Glutamatergic neuron (in vitro differentiated cells): ENCODE measurements at regions not wholly inside any gene's neighbourhood (a gene's known extent, or its start where the extent isn't known, plus 50 kb on each side); places are given as distances from the start of the nearest gene placed in this dataset.

Experiments used
- DNase-seq: peaks from one replicate; pipeline ENCODE4 v3.0.0; 2022
- H3K27ac Mint-ChIP-seq: one replicate; pipeline ENCODE4 v1.8.0; 2020; ENCODE audit warnings: mild to moderate bottlenecking, mixed read lengths, inconsistent platforms; ENCODE audit not compliant: unreplicated experiment
- H3K27me3 Mint-ChIP-seq: one replicate; pipeline ENCODE4 v1.8.0; 2020; ENCODE audit warnings: mild to moderate bottlenecking, moderate library complexity, mixed read lengths, inconsistent platforms; ENCODE audit not compliant: unreplicated experiment
- H3K36me3 Mint-ChIP-seq: one replicate; pipeline ENCODE4 v1.8.0; 2020; ENCODE audit warnings: mild to moderate bottlenecking, mixed read lengths, inconsistent platforms; ENCODE audit not compliant: unreplicated experiment
- H3K4me1 Mint-ChIP-seq: one replicate; pipeline ENCODE4 v1.8.0; 2020; ENCODE audit warnings: mild to moderate bottlenecking, low read depth, mixed read lengths, inconsistent platforms; ENCODE audit not compliant: unreplicated experiment
- H3K4me3 Mint-ChIP-seq: one replicate; pipeline ENCODE4 v1.8.0; 2020; ENCODE audit warnings: mild to moderate bottlenecking, mixed read lengths, inconsistent platforms; ENCODE audit not compliant: unreplicated experiment
- H3K9me3 Mint-ChIP-seq: one replicate; pipeline ENCODE4 v1.8.0; 2020; ENCODE audit warnings: mild to moderate bottlenecking, moderate library complexity, mixed read lengths, inconsistent platforms; ENCODE audit not compliant: unreplicated experiment
- TF ChIP-seq, protein P1 (sequence below): fragments of 200-600 bp; sonication (generic); IDR thresholded peaks from one replicate; pipeline ENCODE4 v1.5.0; 2021; ENCODE audit not compliant: partially characterized antibody, unreplicated experiment

DNA sequence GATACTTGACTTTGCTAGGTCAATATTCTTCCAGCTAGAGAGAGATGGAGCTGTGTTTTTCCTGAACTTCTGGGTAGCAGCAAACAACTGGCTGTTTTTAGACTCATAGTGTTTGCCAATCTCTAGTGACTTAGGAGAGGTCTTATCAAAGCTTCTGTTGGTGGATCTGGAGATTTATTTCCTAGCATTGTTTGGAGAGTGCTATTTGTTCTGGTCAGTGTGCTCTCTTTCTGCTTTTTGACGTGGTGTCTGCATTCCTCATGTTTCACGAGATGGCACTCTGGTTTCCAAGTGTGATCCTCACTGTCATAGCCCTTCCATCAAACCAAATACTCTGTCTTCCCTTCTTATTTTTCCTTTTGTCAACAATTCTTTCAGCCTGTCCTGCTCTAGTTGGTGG lies 88.6 kb upstream of the DAZL start:
- no peak for DNase-seq
- H3K27ac Mint-ChIP-seq, result no peak overlapping the region
- no peaks in the 10 kb centered on the region for H3K27me3 Mint-ChIP-seq
- TF ChIP-seq, protein P1, sequence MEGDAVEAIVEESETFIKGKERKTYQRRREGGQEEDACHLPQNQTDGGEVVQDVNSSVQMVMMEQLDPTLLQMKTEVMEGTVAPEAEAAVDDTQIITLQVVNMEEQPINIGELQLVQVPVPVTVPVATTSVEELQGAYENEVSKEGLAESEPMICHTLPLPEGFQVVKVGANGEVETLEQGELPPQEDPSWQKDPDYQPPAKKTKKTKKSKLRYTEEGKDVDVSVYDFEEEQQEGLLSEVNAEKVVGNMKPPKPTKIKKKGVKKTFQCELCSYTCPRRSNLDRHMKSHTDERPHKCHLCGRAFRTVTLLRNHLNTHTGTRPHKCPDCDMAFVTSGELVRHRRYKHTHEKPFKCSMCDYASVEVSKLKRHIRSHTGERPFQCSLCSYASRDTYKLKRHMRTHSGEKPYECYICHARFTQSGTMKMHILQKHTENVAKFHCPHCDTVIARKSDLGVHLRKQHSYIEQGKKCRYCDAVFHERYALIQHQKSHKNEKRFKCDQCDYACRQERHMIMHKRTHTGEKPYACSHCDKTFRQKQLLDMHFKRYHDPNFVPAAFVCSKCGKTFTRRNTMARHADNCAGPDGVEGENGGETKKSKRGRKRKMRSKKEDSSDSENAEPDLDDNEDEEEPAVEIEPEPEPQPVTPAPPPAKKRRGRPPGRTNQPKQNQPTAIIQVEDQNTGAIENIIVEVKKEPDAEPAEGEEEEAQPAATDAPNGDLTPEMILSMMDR, result no peak
- H3K4me1 Mint-ChIP-seq, result peaks cover 4% of the 10 kb centered on the region
- H3K36me3 Mint-ChIP-seq, result no peaks in the 10 kb centered on the region
- H3K9me3 Mint-ChIP-seq, result no peaks in the 10 kb centered on the region
- H3K4me3 Mint-ChIP-seq, result no peak overlapping the region

DNA sequence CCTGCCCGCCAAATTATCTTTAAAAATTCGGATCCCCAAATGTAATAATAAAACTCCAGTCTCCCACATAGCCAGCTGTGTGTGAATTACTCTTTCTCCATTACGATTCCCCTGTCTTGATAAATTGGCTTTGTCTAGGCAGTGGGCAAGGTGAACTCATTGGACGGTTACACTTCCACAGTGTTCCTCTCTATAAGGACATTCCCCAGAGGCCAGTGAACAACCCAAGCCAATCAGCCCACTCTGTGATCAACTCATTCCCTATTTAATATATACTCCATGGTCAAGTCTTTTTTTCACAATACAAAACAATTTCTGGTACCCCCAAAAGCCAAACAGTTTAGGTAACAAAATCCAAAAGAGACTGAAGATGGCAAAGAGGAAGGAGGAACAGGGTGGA lies 90.5 kb upstream of the DAZL start:
- H3K36me3 Mint-ChIP-seq, result no peaks in the 10 kb centered on the region
- H3K4me1 Mint-ChIP-seq, result peaks cover 4% of the 10 kb centered on the region
- H3K9me3 Mint-ChIP-seq, result no peaks in the 10 kb centered on the region
- H3K27me3 Mint-ChIP-seq, result no peaks in the 10 kb centered on the region
- H3K4me3 Mint-ChIP-seq, result no peak overlapping the region
- DNase-seq, result no peak
- TF ChIP-seq, protein P1, result no peak
- no peak overlapping the region for H3K27ac Mint-ChIP-seq

DNA sequence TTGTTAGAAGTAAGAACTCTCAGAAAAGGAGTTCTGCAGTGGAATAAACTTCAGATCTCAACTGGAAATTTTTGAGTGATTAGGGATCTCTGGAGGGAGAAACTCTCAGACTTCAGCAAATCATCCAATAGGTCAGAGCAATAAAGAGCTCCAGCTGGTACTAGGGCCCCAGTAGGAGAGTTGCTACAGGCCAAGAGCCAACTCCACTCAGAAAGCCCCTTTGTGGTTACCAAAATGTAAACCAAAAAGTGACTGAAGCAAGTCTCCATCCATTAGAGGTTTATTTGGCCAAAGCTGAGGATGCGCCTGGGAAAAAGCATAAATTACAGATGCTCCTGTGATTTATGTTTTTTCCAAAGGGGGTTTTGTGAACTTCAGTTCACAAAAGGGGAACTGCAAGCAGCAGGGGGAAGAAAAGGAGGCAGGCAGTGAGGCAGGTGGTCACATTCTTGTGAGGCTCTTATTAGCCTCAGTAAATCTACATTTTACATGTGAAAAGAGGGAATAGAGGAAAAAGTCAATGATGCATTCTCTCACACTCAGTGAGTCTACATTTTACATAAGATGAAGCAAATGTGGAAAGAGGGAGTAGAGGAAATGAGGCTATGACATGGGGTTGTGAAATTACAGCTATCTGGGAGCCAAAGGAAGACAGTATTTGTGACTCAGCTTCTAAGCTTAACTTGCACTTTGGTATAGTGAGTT lies 92.4 kb upstream of the DAZL start:
- H3K4me1 Mint-ChIP-seq, result peaks cover 4% of the 10 kb centered on the region
- no peaks in the 10 kb centered on the region for H3K9me3 Mint-ChIP-seq
- no peak overlapping the region for H3K4me3 Mint-ChIP-seq
- no peaks in the 10 kb centered on the region for H3K36me3 Mint-ChIP-seq
- TF ChIP-seq, protein P1, result no peak
- DNase-seq, result no peak
- no peak overlapping the region for H3K27ac Mint-ChIP-seq
- H3K27me3 Mint-ChIP-seq, result peaks cover 2% of the 10 kb centered on the region

DNA sequence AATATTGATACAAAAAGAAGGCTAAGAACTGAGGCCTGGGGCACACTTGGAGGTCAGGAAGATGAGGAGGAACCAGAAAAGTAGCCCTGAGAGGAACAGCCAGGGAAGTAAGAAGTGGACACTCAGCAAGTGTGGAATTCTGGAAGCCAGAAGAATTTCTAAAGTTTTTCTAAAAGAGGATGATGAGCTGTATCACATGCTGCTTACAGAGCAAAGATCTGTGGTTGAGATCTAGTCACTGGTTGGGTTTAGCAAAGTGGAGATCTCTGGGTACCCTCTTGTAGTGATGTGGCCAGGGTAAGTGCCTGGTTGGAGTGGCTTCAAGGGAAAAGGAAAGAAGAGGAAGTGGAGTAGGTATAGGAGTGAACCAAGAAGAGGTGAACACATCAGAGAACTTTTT lies 95.4 kb upstream of the DAZL start:
- Mint-ChIP-seq H3K4me1 (peaks cover 4% of the 10 kb centered on the region), H3K27ac (no peak overlapping the region), H3K36me3 (no peaks in the 10 kb centered on the region), H3K9me3 (no peaks in the 10 kb centered on the region), H3K4me3 (no peak overlapping the region), H3K27me3 (peaks cover 2% of the 10 kb centered on the region)
- TF ChIP-seq, protein P1, result no peak
- DNase-seq, result no peak

DNA sequence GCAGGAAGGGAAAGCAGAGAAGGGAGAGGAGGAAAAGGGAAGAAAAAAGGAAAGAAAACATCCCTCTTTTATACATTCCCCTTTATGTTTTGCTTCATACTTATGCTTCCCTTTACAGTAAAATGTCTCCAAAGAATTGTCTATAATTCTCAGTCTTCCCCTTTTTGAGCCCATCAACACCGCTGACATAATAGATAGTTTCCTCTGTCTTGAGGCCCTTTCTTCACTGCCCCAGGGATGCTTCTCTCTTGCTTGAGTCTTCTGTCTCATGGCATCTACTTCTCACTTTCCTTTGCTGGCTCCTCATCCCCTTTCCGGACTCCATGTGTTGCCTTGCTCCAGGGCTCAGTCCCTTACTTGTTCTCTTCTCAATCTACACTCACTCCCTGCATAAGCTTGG lies 99.7 kb upstream of the DAZL start:
- peaks cover 4% of the 10 kb centered on the region for H3K27me3 Mint-ChIP-seq
- H3K4me3 Mint-ChIP-seq, result no peak overlapping the region
- H3K4me1 Mint-ChIP-seq, result no peaks in the 10 kb centered on the region
- no peaks in the 10 kb centered on the region for H3K9me3 Mint-ChIP-seq
- TF ChIP-seq, protein P1, result no peak
- H3K36me3 Mint-ChIP-seq, result no peaks in the 10 kb centered on the region
- H3K27ac Mint-ChIP-seq, result no peak overlapping the region
- no peak for DNase-seq
